GM12878 (cell line): ENCODE measurements at regions not wholly inside any gene's neighbourhood (a gene's known extent, or its start where the extent isn't known, plus 50 kb on each side); places are given as distances from the start of the nearest gene placed in this dataset.

Experiments
- ATAC-seq: fragments of 200-7000 bp; cut with Tn5 transposase; 3 replicates; pipeline ENCODE4 v1.9.1; 2020; ENCODE audit warnings: mild to moderate bottlenecking, moderate library complexity
- BruUV-seq: library from RNA; stranded (reverse); fragments of 400-500 nt; replicated peaks from 2 replicates; lab custom pipeline; 2021; lab: Mats Ljungman, UMichigan
- CTCF ChIA-PET: fragments of 300-600 bp; sonication (Branson Sonifier 250); formaldehyde crosslinking; extraction: SDS; loops from one replicate; lab custom pipeline; 2021; ENCODE audit warnings: inconsistent platforms; lab: Yijun Ruan, JAX
- POLR2A ChIA-PET: fragments of 350-600 bp; formaldehyde crosslinking; extraction: SDS; loops from one replicate; lab custom pipeline; 2021; ENCODE audit warnings: inconsistent platforms; lab: Charles Lee
- RAD21 ChIA-PET: fragments of 300-600 bp; sonication (Branson Sonifier 250); formaldehyde crosslinking; loops from one replicate; lab custom pipeline; 2023; ENCODE audit warnings: antibody characterized with exemption; ENCODE audit not compliant: unreplicated experiment; lab: Charles Lee
- SMC1A ChIA-PET: fragments of 300-600 bp; sonication (Branson Sonifier 250); formaldehyde crosslinking; loops from one replicate; lab custom pipeline; 2023; ENCODE audit not compliant: unreplicated experiment, uncharacterized antibody; lab: Charles Lee
- DNase-seq: peaks from one replicate; pipeline ENCODE4 v3.0.0-alpha.2; 2011; ENCODE audit warnings: low read depth, low spot score
- FAIRE-seq: peaks from 3 replicates; lab custom pipeline; 2011; peaks lifted over from hg19 to GRCh38; lab: Jason Lieb, UNC
- H2AFZ ChIP-seq: 2 replicates; pipeline ENCODE4 v1.6.0; 2011; ENCODE audit warnings: low read depth, low read length, control low read depth; ENCODE audit not compliant: control insufficient read depth
- H3K27ac ChIP-seq: 2 replicates; pipeline ENCODE4 v1.5.1; 2011; ENCODE audit warnings: control low read depth; ENCODE audit not compliant: control insufficient read depth, insufficient read depth
- H3K27me3 ChIP-seq, 2 experiments: replicated peaks in 1 of 2; 2 replicates each; pipeline versions ENCODE4 v1.6.0 to v1.6.1; 2011; ENCODE audit warnings: low read length in 1 of 2; ENCODE audit not compliant: control insufficient read depth in 2 of 2, insufficient read depth in 2 of 2
- H3K36me3 ChIP-seq, 2 experiments: 2 replicates each; pipeline ENCODE4 v1.5.1; 2011; ENCODE audit warnings: low read length in 1 of 2; ENCODE audit not compliant: control insufficient read depth in 2 of 2, insufficient read depth in 2 of 2
- H3K4me1 ChIP-seq: 2 replicates; pipeline ENCODE4 v1.6.1; 2011; ENCODE audit warnings: mild to moderate bottlenecking, low read length, moderate library complexity, mixed read lengths; ENCODE audit not compliant: control insufficient read depth, insufficient read depth
- H3K4me2 ChIP-seq: 2 replicates; pipeline ENCODE4 v1.6.0; 2011; ENCODE audit warnings: control low read depth; ENCODE audit not compliant: control insufficient read depth, insufficient read depth
- H3K4me3 ChIP-seq: fragments of 200-600 bp; sonication (generic); 2 replicates; pipeline ENCODE4 v1.5.1; 2016
- H3K79me2 ChIP-seq: 2 replicates; pipeline ENCODE4 v1.6.0; 2011; ENCODE audit warnings: low read length; ENCODE audit not compliant: control insufficient read depth, insufficient read depth
- H3K9ac ChIP-seq: 2 replicates; pipeline ENCODE4 v1.8.0; 2011; ENCODE audit warnings: low read length, control low read depth, mixed read lengths; ENCODE audit not compliant: control insufficient read depth, insufficient read depth
- H3K9me3 ChIP-seq: replicated peaks from 3 replicates; pipeline ENCODE4 v1.5.1; 2011; ENCODE audit warnings: mild to moderate bottlenecking, low read length; ENCODE audit not compliant: control insufficient read depth, insufficient read depth
- H4K20me1 ChIP-seq: 2 replicates; pipeline ENCODE4 v1.6.0; 2011; ENCODE audit not compliant: control insufficient read depth, insufficient read depth
- ASH2L ChIP-seq: fragments of 300-600, 200-600 bp; sonication (generic); IDR thresholded peaks from 2 replicates; pipeline ENCODE4 v1.6.1; 2017; ENCODE audit warnings: low read depth, mild to moderate bottlenecking, borderline replicate concordance
- BHLHE40 ChIP-seq, 2 experiments: fragments of 450-650 bp in 1 of 2; IDR thresholded peaks; 2 replicates each; pipeline ENCODE4 v1.6.1; 2011 to 2017; ENCODE audit warnings: low read depth in 2 of 2, borderline replicate concordance in 1 of 2, improper control_type of control experiment in 1 of 2, low read length in 1 of 2, mild to moderate bottlenecking in 1 of 2
- CBX5 ChIP-seq: sonication (generic); IDR thresholded peaks from 2 replicates; pipeline ENCODE4 v1.6.1; 2016; ENCODE audit warnings: low read depth, moderate library complexity, mild to moderate bottlenecking, inconsistent platforms
- CREM ChIP-seq: IDR thresholded peaks from 2 replicates; pipeline ENCODE4 v1.6.1; 2014; ENCODE audit warnings: antibody characterized with exemption, low read depth
- EZH2 ChIP-seq: IDR thresholded peaks from 2 replicates; pipeline ENCODE4 v1.6.1; 2012; ENCODE audit warnings: low read depth, mild to moderate bottlenecking, control low read depth, inconsistent platforms, low read length, borderline replicate concordance; ENCODE audit not compliant: control insufficient read depth
- IKZF1 ChIP-seq: fragments of 450-650 bp; conservative IDR thresholded peaks from 2 replicates; pipeline ENCODE4 v1.6.1; 2017; ENCODE audit warnings: antibody characterized with exemption, mild to moderate bottlenecking
- JUNB ChIP-seq: IDR thresholded peaks from 2 replicates; pipeline ENCODE4 v1.6.1; 2016; ENCODE audit warnings: antibody characterized with exemption, mild to moderate bottlenecking
- LARP7 ChIP-seq: fragments of 450-650 bp; IDR thresholded peaks from 2 replicates; pipeline ENCODE4 v1.6.1; 2017; ENCODE audit warnings: mild to moderate bottlenecking
- MYC ChIP-seq: IDR thresholded peaks from 2 replicates; pipeline ENCODE4 v1.6.1; 2011; ENCODE audit warnings: mild to moderate bottlenecking, low read length, moderate library complexity, inconsistent platforms; ENCODE audit not compliant: insufficient read depth, insufficient replicate concordance, insufficient read length, severe bottlenecking
- NR2C2 ChIP-seq: IDR thresholded peaks from 2 replicates; pipeline ENCODE4 v1.6.1; 2011; ENCODE audit warnings: borderline replicate concordance, low read depth; ENCODE audit not compliant: control insufficient read depth, insufficient read length
- NR2F1 ChIP-seq: fragments of 450-650 bp; conservative IDR thresholded peaks from 2 replicates; pipeline ENCODE4 v1.6.1; 2017; ENCODE audit warnings: mild to moderate bottlenecking
- RAD21 ChIP-seq: IDR thresholded peaks from 2 replicates; pipeline ENCODE4 v1.6.1; 2011; ENCODE audit warnings: mild to moderate bottlenecking, low read depth, low read length, moderate library complexity; ENCODE audit not compliant: insufficient read depth
- RB1 ChIP-seq: fragments of 450-650 bp; formaldehyde crosslinking; IDR thresholded peaks from 2 replicates; pipeline ENCODE4 v1.6.1; 2017; ENCODE audit warnings: mild to moderate bottlenecking, borderline replicate concordance
- RCOR1 ChIP-seq: conservative IDR thresholded peaks from 2 replicates; pipeline ENCODE4 v1.6.1; 2012; ENCODE audit warnings: low read depth, low read length, improper control_type of control experiment
- RELA ChIP-seq: fragments of 450-650 bp; IDR thresholded peaks from 2 replicates; pipeline ENCODE4 v1.8.0; 2014; ENCODE audit warnings: borderline replicate concordance; ENCODE audit not compliant: partially characterized antibody
- SMARCA5 ChIP-seq: fragments of 450-650 bp; IDR thresholded peaks from 2 replicates; pipeline ENCODE4 v1.6.1; 2017; ENCODE audit warnings: mild to moderate bottlenecking
- SMC3 ChIP-seq: IDR thresholded peaks from 2 replicates; pipeline ENCODE4 v1.6.1; 2011; ENCODE audit warnings: low read length, improper control_type of control experiment, borderline replicate concordance
- SREBF1 ChIP-seq: IDR thresholded peaks from 2 replicates; pipeline ENCODE4 v1.6.1; 2012; ENCODE audit warnings: mild to moderate bottlenecking, low read length
- TAF1 ChIP-seq: IDR thresholded peaks from 2 replicates; pipeline ENCODE4 v1.6.1; 2011; ENCODE audit warnings: mild to moderate bottlenecking, low read depth, low read length, borderline replicate concordance
- TARDBP ChIP-seq: IDR thresholded peaks from 2 replicates; pipeline ENCODE4 v1.6.1; 2016; ENCODE audit warnings: borderline replicate concordance
- ZBED1 ChIP-seq: IDR thresholded peaks from 2 replicates; pipeline ENCODE4 v1.6.1; 2016; ENCODE audit warnings: borderline replicate concordance
- whole genome bisulfite sequencing: methylation state at CpG from one replicate; pipeline ENCODE4 v1.1.6; 2016; ENCODE audit warnings: low lambda C conversion rate; ENCODE audit not compliant: insufficient replicate concordance, insufficient coverage; ENCODE audit errors: missing lambda C conversion rate; 5-methylcytosine and 5-hydroxymethylcytosine counted together
- in situ Hi-C: fragments of 300-500 bp; cut with MboI; formaldehyde crosslinking; loops from 9 replicates; pipeline ENCODE4 v1.14.3; 2018; ENCODE audit warnings: mixed read lengths
- intact Hi-C: fragments of 100-400 bp; cut with micrococcal nuclease; formaldehyde crosslinking; loops from one replicate; pipeline ENCODE4 v1.14.2; 2022; ENCODE audit not compliant: unreplicated experiment

- WGBS, result 79% methylated on average over 6 of the region's 6 CpGs
- intact Hi-C loops, result loop anchor here (5.0 kb wide), 1 partner anchor 148 kb away; no protein-coding TSS in a partner anchor
- no peak for ATAC-seq
Measured at GRCh38 chr5:68714810-68715209, 379.0 kb upstream of the SLC30A5 start.

GRCh38 chr5:68720884-68721610 is 372.8 kb upstream of the SLC30A5 start:
- intact Hi-C loops (no loop called here), in situ Hi-C loops (no loop called here)
- ChIA-PET POLR2A (interaction anchor here (0.9 kb wide), 1 partner anchor 9 kb away, joined by 3 read pairs; no protein-coding TSS in a partner anchor), CTCF (no interaction called here), RAD21 (no interaction called here), SMC1A (interaction anchor here (0.6 to 1.0 kb wide), 2 partner anchors 10 to 468 kb away, joined by 4 to 5 read pairs; no protein-coding TSS in a partner anchor)
- no peak overlapping the region for H3K27ac ChIP-seq
- no TSS peak for BruUV-seq
- H3K79me2 ChIP-seq, result no peaks in the 10 kb centered on the region
- no peaks in the 10 kb centered on the region for H3K4me1 ChIP-seq
- DNase-seq (no peak), FAIRE-seq (no peak), ATAC-seq (no peak)
- 66% methylated on average over 6 of the region's 6 CpGs for whole genome bisulfite sequencing
- no peaks in the 10 kb centered on the region for H3K36me3 ChIP-seq
- no peaks in the 10 kb centered on the region for H3K27me3 ChIP-seq
- H3K9me3 ChIP-seq, result no peaks in the 10 kb centered on the region; the same call in 2 of the 3 replicates
- no peak overlapping the region for H3K9ac ChIP-seq
- H3K4me3 ChIP-seq, result no peak overlapping the region
- no peak overlapping the region for H2AFZ ChIP-seq
- no peaks in the 10 kb centered on the region for H4K20me1 ChIP-seq
- no peak overlapping the region for H3K4me2 ChIP-seq
- TF ChIP-seq RAD21 (no peak), NR2C2 (no peak), MYC (no peak), ASH2L (no peak), CREM (no peak), RCOR1 (no peak), SMC3 (no peak), RB1 (no peak), SMARCA5 (no peak), SREBF1 (no peak), CBX5 (no peak), BHLHE40 (IDR thresholded peaks at IDR 0.05; ENCODE audit: borderline replicate concordance in 1 of 2, low read depth in 2 of 2, low read length in 1 of 2) (no peak), TAF1 (no peak), EZH2 (no peak)

More at GRCh38 chr5:68714810-68715209, 379.0 kb upstream of the SLC30A5 start:
- Histone ChIP-seq H3K4me1 (peaks cover 21% of the 10 kb centered on the region), H3K27ac (no peak overlapping the region), H3K9me3 (no peaks in the 10 kb centered on the region; the same call in 2 of the 3 replicates), H3K4me3 (no peak overlapping the region), H3K36me3 (no peaks in the 10 kb centered on the region), H4K20me1 (no peaks in the 10 kb centered on the region), H3K9ac (no peak overlapping the region), H2AFZ (no peak overlapping the region), H3K4me2 (no peak overlapping the region), H3K27me3 (no peaks in the 10 kb centered on the region), H3K79me2 (no peaks in the 10 kb centered on the region)
- FAIRE-seq (no peak), DNase-seq (no peak)
- TF ChIP-seq IKZF1 (no peak), ZBED1 (no peak), NR2F1 (no peak), LARP7 (no peak), RELA (no peak), TARDBP (no peak), JUNB (no peak), SMARCA5 (no peak)
- CTCF ChIA-PET, result interaction anchor here (0.6 to 0.7 kb wide), 2 partner anchors 10 to 338 kb away, joined by 3 read pairs; no protein-coding TSS in a partner anchor
- POLR2A ChIA-PET, result no interaction called here
- RAD21 ChIA-PET, result no interaction called here
- SMC1A ChIA-PET, result no interaction called here
- no TSS peak for BruUV-seq
- in situ Hi-C loops, result no loop called here
